CD14-positive monocyte (primary cell): ENCODE measurements at regions not wholly inside any gene's neighbourhood (a gene's known extent, or its start where the extent isn't known, plus 50 kb on each side); places are given as distances from the start of the nearest gene placed in this dataset.

Experiments used
- DNase-seq, 3 donors: peaks; one replicate each; pipeline ENCODE4 v3.0.0-alpha.2; 2011 to 2022
- H2AFZ ChIP-seq: 2 replicates; pipeline ENCODE4 v1.6.0; 2012; ENCODE audit warnings: mild to moderate bottlenecking, low read depth, low read length, inconsistent platforms; ENCODE audit not compliant: insufficient read depth, poor library complexity, severe bottlenecking
- H3K27ac ChIP-seq, 2 donors: 1 replicate in 1 of 2; 2 replicates in 1 of 2; pipeline ENCODE4 v1.5.1; 2012 to 2013; ENCODE audit warnings: low read length in 2 of 2, control low read depth in 1 of 2, inconsistent platforms in 1 of 2, low read depth in 1 of 2, mild to moderate bottlenecking in 1 of 2
- H3K27me3 ChIP-seq, 2 donors: one replicate each; pipeline versions ENCODE4 v1.6.0 to v1.6.1; 2011 to 2013; ENCODE audit warnings: low read length in 2 of 2; ENCODE audit not compliant: control insufficient read depth in 2 of 2, insufficient read depth in 2 of 2
- H3K36me3 ChIP-seq, 2 donors: replicated peaks in 1 of 2; 1 replicate in 1 of 2; 2 replicates in 1 of 2; pipeline versions ENCODE4 v1.5.1 to v1.6.1; 2012 to 2013; ENCODE audit warnings: low read length in 2 of 2, control low read depth in 1 of 2, inconsistent platforms in 1 of 2, mild to moderate bottlenecking in 1 of 2; ENCODE audit not compliant: insufficient read depth in 2 of 2, control insufficient read depth in 1 of 2
- H3K4me1 ChIP-seq, 2 donors: 1 replicate in 1 of 2; 2 replicates in 1 of 2; pipeline versions ENCODE4 v1.5.1 to v1.6.1; 2012 to 2013; ENCODE audit warnings: low read length in 2 of 2, control low read depth in 1 of 2, inconsistent platforms in 1 of 2, mild to moderate bottlenecking in 1 of 2, moderate library complexity in 1 of 2; ENCODE audit not compliant: insufficient read depth in 2 of 2, control insufficient read depth in 1 of 2
- H3K4me2 ChIP-seq: replicated peaks from 2 replicates; pipeline ENCODE3; 2012; ENCODE audit warnings: low read length, moderate library complexity, mild to moderate bottlenecking; ENCODE audit not compliant: poor library complexity, severe bottlenecking; ENCODE audit errors: extremely low read depth
- H3K4me3 ChIP-seq, 3 experiments: fragments of 200-600 bp in 1 of 3; sonication (generic) in 1 of 3; replicated peaks in 1 of 3; 1 replicate in 2 of 3; 2 replicates in 1 of 3; pipeline ENCODE4 v1.5.1; 2011 to 2013; ENCODE audit warnings: low read length in 3 of 3, mild to moderate bottlenecking in 3 of 3, control low read depth in 2 of 3, low read depth in 2 of 3, inconsistent platforms in 1 of 3, moderate library complexity in 1 of 3
- H3K79me2 ChIP-seq: 2 replicates; pipeline ENCODE4 v1.6.0; 2012; ENCODE audit warnings: mild to moderate bottlenecking, control low read depth, inconsistent platforms, low read length, moderate library complexity; ENCODE audit not compliant: insufficient read depth
- H3K9ac ChIP-seq: 2 replicates; pipeline ENCODE4 v1.6.0; 2017; ENCODE audit warnings: low read length, mild to moderate bottlenecking; ENCODE audit not compliant: insufficient read depth, poor library complexity, severe bottlenecking
- H3K9me3 ChIP-seq, 2 donors: replicated peaks in 1 of 2; 1 replicate in 1 of 2; 2 replicates in 1 of 2; pipeline versions ENCODE4 v1.5.1 to v1.6.1; 2012 to 2013; ENCODE audit warnings: low read length in 2 of 2, control low read depth in 1 of 2; ENCODE audit not compliant: control insufficient read depth in 1 of 2, insufficient read depth in 1 of 2
- H4K20me1 ChIP-seq: 2 replicates; pipeline ENCODE4 v1.6.0; 2012; ENCODE audit warnings: mild to moderate bottlenecking, low read length, control low read depth, moderate library complexity; ENCODE audit not compliant: insufficient read depth
- H3K27ac Mint-ChIP-seq, 7 donors: one replicate each; pipeline ENCODE4 v1.8.0; 2020; ENCODE audit warnings: mild to moderate bottlenecking in 7 of 7, mixed read lengths in 7 of 7, moderate library complexity in 6 of 7, inconsistent platforms in 2 of 7
- H3K27me3 Mint-ChIP-seq, 3 donors: one replicate each; pipeline ENCODE4 v1.8.0; 2021 to 2022; ENCODE audit warnings: low read depth in 3 of 3, mild to moderate bottlenecking in 3 of 3, mixed read lengths in 3 of 3, moderate library complexity in 3 of 3, inconsistent platforms in 1 of 3
- H3K36me3 Mint-ChIP-seq, 2 donors: one replicate each; pipeline ENCODE4 v1.8.0; 2020; ENCODE audit warnings: mixed read lengths in 2 of 2, inconsistent platforms in 1 of 2, mild to moderate bottlenecking in 1 of 2
- H3K4me1 Mint-ChIP-seq: one replicate; pipeline ENCODE4 v1.8.0; 2020; ENCODE audit warnings: mild to moderate bottlenecking, mixed read lengths
- H3K4me3 Mint-ChIP-seq, 2 donors: one replicate each; pipeline ENCODE4 v1.8.0; 2020; ENCODE audit warnings: mild to moderate bottlenecking in 2 of 2, mixed read lengths in 2 of 2, moderate library complexity in 1 of 2
- H3K9me3 Mint-ChIP-seq, 7 donors: one replicate each; pipeline ENCODE4 v1.8.0; 2020 to 2022; ENCODE audit warnings: mixed read lengths in 7 of 7, mild to moderate bottlenecking in 6 of 7, moderate library complexity in 6 of 7, inconsistent platforms in 2 of 7
- WGBS: methylation state at CpG from one replicate; pipeline ENCODE4 v1.1.5; 2013; ENCODE audit warnings: missing lambda C conversion rate; ENCODE audit not compliant: insufficient coverage; 5-methylcytosine and 5-hydroxymethylcytosine counted together
- intact Hi-C, 2 donors: fragments of 100-400 bp; cut with micrococcal nuclease; formaldehyde crosslinking; loops; one replicate each; pipeline versions ENCODE4 v1.15.0 to v1.15.1; 2023
- TF ChIP-seq, protein P1 (sequence below): fragments of 200-600 bp; IDR thresholded peaks from one replicate; pipeline ENCODE4 v1.8.0; 2022; ENCODE audit warnings: antibody characterized with exemption, mild to moderate bottlenecking

DNA sequence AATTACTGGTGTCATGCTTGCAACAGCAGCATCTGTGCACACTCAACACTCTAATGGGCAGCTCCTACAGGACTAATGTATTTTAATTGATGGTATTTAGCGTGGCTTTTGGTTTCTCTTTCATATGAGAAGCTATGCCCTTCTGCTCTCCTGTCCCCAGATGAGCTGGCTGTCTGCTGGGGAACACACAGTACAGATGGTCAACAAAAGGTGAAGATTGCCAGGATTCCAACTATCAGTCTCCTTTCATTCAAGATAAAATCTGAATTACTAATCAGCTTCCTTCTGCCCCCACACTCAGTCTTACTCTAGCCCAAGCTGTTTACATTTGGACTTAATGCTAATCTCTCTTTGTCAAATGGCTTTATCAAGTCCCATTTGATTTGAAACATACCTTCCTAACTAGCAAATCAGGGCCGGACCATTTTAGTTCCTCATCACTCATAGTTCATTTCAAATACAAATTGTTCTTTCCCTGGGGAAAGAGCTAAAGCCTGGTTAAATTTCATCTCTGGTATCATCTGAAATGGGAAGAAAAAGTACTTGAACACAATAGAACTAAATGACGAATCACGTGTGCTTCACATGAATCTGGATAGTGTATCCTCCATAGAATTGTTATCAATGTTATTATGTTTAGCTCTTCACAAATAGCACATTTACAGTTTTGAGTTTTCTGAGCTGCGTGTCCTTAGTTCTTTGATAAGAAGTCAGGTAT, 988.0 kb downstream of the PCDH17 start:
- no peak for DNase-seq
- Histone ChIP-seq H3K9ac (no peak overlapping the region), H3K4me3 (no peak overlapping the region), H3K4me2 (no peak overlapping the region), H2AFZ (no peak overlapping the region), H3K4me1 (no peaks in the 10 kb centered on the region), H4K20me1 (no peaks in the 10 kb centered on the region), H3K36me3 (no peaks in the 10 kb centered on the region), H3K27ac (no peak overlapping the region), H3K9me3 (peaks cover 0 to 3% of the 10 kb centered on the region in 2 donors), H3K79me2 (no peaks in the 10 kb centered on the region), H3K27me3 (no peaks in the 10 kb centered on the region)
- Mint-ChIP-seq H3K4me3 (no peak overlapping the region), H3K9me3 (peaks cover 0 to 5% (median 3%) of the 10 kb centered on the region in 7 donors), H3K36me3 (no peaks in the 10 kb centered on the region), H3K4me1 (no peaks in the 10 kb centered on the region), H3K27me3 (no peaks in the 10 kb centered on the region), H3K27ac (no peak overlapping the region)
- TF ChIP-seq, protein P1, sequence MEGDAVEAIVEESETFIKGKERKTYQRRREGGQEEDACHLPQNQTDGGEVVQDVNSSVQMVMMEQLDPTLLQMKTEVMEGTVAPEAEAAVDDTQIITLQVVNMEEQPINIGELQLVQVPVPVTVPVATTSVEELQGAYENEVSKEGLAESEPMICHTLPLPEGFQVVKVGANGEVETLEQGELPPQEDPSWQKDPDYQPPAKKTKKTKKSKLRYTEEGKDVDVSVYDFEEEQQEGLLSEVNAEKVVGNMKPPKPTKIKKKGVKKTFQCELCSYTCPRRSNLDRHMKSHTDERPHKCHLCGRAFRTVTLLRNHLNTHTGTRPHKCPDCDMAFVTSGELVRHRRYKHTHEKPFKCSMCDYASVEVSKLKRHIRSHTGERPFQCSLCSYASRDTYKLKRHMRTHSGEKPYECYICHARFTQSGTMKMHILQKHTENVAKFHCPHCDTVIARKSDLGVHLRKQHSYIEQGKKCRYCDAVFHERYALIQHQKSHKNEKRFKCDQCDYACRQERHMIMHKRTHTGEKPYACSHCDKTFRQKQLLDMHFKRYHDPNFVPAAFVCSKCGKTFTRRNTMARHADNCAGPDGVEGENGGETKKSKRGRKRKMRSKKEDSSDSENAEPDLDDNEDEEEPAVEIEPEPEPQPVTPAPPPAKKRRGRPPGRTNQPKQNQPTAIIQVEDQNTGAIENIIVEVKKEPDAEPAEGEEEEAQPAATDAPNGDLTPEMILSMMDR: no peak
- intact Hi-C loops: no loop called here
- no CpG with 5 or more reads among the region's 5 CpGs for WGBS

DNA sequence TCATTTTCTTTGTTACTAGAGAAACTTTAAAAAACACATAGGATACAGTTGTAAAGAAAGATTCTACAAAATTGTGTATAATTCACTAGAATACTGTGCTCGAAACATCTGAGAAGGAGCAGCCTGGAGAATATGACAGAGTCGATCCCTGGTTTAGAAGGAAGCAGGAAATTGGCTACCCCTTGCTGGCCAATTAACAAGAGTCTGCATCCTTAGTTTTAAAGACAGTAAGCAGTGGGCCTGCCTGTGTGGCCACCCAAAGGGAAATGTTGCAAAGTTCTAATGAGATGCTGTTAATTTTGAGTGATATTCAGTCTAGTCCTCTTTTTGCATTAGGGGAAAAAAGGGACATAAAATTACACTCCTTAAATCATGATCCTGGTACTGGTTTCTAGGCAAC, 988.6 kb downstream of the PCDH17 start:
- TF ChIP-seq, protein P1: no peak
- H3K27ac ChIP-seq: no peak overlapping the region
- Mint-ChIP-seq H3K4me1 (no peaks in the 10 kb centered on the region), H3K36me3 (no peaks in the 10 kb centered on the region), H3K27ac (no peak overlapping the region), H3K4me3 (no peak overlapping the region), H3K9me3 (peaks cover 0 to 11% (median 6%) of the 10 kb centered on the region in 7 donors), H3K27me3 (no peaks in the 10 kb centered on the region)
- H2AFZ ChIP-seq: no peak overlapping the region
- no peaks in the 10 kb centered on the region for H4K20me1 ChIP-seq
- DNase-seq: no peak
- H3K27me3 ChIP-seq: no peaks in the 10 kb centered on the region
- 100% methylated on average over 1 of the region's 2 CpGs for WGBS
- H3K9ac ChIP-seq: no peak overlapping the region
- H3K36me3 ChIP-seq: no peaks in the 10 kb centered on the region
- no peak overlapping the region for H3K4me3 ChIP-seq
- H3K9me3 ChIP-seq: peaks cover 4 to 9% of the 10 kb centered on the region in 2 donors
- H3K79me2 ChIP-seq: no peaks in the 10 kb centered on the region
- intact Hi-C loops: no loop called here
- no peaks in the 10 kb centered on the region for H3K4me1 ChIP-seq
- H3K4me2 ChIP-seq: no peak overlapping the region
